ENCODE measurements at regions not wholly inside any gene's neighbourhood (a gene's known extent, or its start where the extent isn't known, plus 50 kb on each side); places are given as distances from the start of the nearest gene placed in this dataset.

DNA sequence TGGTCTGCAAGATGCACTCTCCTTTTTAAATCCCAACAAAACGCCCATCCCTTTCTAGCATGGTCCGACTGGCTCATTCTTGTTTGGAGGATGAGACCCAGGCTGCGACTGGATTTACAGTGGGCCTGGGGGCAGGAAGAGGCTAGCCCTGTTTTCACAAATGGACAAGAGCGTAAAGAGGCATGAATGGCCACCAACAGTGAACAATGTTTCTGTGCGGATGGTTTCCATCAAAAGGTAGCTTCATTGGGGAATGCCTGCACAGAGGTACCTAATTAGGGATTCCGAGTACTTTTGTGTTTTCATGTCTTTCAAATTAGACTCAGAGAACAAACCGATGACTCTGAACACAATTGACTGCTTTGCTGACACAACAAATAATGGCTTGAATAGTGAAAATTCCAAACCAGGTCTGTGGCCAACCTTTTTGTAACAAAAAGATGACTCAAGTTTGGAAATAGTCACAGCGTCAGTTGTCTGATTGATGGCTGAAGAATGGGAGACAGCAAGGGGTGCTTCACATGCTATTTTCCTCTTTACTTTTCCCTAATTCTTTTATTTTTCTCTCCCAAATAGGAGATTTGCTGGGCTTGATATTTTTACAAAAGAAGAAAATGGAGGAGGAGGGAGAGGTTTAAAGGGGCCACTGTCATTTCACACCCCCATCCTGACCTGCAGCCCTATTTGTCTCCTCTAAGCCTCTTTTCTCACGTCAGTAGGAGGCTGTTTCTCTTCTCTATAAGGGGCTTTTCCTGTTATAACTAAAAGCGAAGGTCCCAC is 208.1 kb upstream of the S1PR3 start:
- intact Hi-C loops (cut with DNase I; ENCODE audit: low total_unique reads): no loop called here
- H3K4me3 ChIP-seq: no peak overlapping the region
- no peak for TF ChIP-seq POLR2A (IDR thresholded peaks at IDR 0.05)
- H3K27ac ChIP-seq: no peak overlapping the region
- in situ Hi-C loops (cut with MboI; ENCODE audit: low pct_ligation_motif_present in 1 of 4, low pct_unique_long_range_greater_than_20kb in 1 of 4, low sequenced_read_pairs in 3 of 4): no loop called here
- no peaks in the 10 kb centered on the region for H3K36me3 ChIP-seq
- no peaks in the 10 kb centered on the region for H3K27me3 ChIP-seq
- no peaks in the 10 kb centered on the region for H3K4me1 ChIP-seq
- DNase-seq: no peak
- WGBS, 2 donors (ENCODE audit: low coverage in 1 of 2): 65 to 82% methylated on average over 5 to 10 of the region's 10 CpGs
- no peaks in the 10 kb centered on the region for H3K9me3 ChIP-seq

- in situ Hi-C loops (cut with MboI; ENCODE audit: low pct_ligation_motif_present in 1 of 4, low pct_unique_long_range_greater_than_20kb in 1 of 4, low sequenced_read_pairs in 3 of 4) (no loop called here), intact Hi-C loops (cut with DNase I; ENCODE audit: low total_unique reads) (no loop called here)
- Histone ChIP-seq H3K36me3 (no peaks in the 10 kb centered on the region), H3K4me3 (no peak overlapping the region), H3K27ac (no peak overlapping the region), H3K27me3 (no peaks in the 10 kb centered on the region), H3K9me3 (no peaks in the 10 kb centered on the region), H3K4me1 (no peaks in the 10 kb centered on the region)
- WGBS, 2 donors (ENCODE audit: low coverage in 1 of 2): 60 to 85% methylated on average over 1 to 4 of the region's 4 CpGs
- no peak for DNase-seq
- TF ChIP-seq POLR2AphosphoS5 (IDR thresholded peaks at IDR 0.05): no peak
- no peak for TF ChIP-seq EP300 (IDR thresholded peaks at IDR 0.05; ENCODE audit: low read depth)
- TF ChIP-seq, protein P1, sequence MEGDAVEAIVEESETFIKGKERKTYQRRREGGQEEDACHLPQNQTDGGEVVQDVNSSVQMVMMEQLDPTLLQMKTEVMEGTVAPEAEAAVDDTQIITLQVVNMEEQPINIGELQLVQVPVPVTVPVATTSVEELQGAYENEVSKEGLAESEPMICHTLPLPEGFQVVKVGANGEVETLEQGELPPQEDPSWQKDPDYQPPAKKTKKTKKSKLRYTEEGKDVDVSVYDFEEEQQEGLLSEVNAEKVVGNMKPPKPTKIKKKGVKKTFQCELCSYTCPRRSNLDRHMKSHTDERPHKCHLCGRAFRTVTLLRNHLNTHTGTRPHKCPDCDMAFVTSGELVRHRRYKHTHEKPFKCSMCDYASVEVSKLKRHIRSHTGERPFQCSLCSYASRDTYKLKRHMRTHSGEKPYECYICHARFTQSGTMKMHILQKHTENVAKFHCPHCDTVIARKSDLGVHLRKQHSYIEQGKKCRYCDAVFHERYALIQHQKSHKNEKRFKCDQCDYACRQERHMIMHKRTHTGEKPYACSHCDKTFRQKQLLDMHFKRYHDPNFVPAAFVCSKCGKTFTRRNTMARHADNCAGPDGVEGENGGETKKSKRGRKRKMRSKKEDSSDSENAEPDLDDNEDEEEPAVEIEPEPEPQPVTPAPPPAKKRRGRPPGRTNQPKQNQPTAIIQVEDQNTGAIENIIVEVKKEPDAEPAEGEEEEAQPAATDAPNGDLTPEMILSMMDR (IDR thresholded peaks at IDR 0.05): no peak
- no peak for TF ChIP-seq POLR2A (IDR thresholded peaks at IDR 0.05)
These were observed 207.6 kb upstream of the S1PR3 start for GRCh38 chr9:88783711-88784083.

DNA sequence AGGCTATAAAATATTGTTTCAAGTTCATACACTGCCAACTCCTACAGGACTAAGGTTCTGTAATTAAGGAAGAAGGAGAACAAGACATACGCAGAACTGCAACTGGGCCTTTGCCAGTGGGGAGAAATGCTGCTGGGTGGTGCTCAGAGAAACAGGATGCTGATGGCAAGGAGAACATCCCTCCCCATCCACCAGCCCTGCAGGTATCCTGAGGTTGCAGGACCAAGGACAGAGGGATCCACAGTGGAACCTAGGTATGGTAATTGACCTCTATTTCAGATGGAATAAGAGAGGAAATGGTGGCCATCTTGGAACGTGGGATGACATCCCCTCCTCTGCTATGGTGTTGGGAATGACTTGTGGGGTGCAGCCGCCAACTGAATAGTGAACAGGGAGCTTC is 206.3 kb upstream of the S1PR3 start:
- in situ Hi-C loops (cut with MboI; ENCODE audit: low pct_ligation_motif_present in 1 of 4, low pct_unique_long_range_greater_than_20kb in 1 of 4, low sequenced_read_pairs in 3 of 4): no loop called here
- intact Hi-C loops (cut with DNase I; ENCODE audit: low total_unique reads): no loop called here
- H3K36me3 ChIP-seq: no peaks in the 10 kb centered on the region
- no peak overlapping the region for H3K27ac ChIP-seq
- no peaks in the 10 kb centered on the region for H3K4me1 ChIP-seq
- no peaks in the 10 kb centered on the region for H3K27me3 ChIP-seq
- 78% methylated on average over 3 of the region's 3 CpGs; no CpG with 5 or more reads in 1 of the 2 donors for WGBS, 2 donors (ENCODE audit: low coverage in 1 of 2)
- H3K9me3 ChIP-seq: no peaks in the 10 kb centered on the region
- no peak overlapping the region for H3K4me3 ChIP-seq
- TF ChIP-seq EP300 (IDR thresholded peaks at IDR 0.05; ENCODE audit: low read depth) (no peak), POLR2AphosphoS5 (IDR thresholded peaks at IDR 0.05) (no peak), POLR2A (IDR thresholded peaks at IDR 0.05) (no peak)
- TF ChIP-seq, protein P1 (IDR thresholded peaks at IDR 0.05): no peak
- DNase-seq: no peak

DNA sequence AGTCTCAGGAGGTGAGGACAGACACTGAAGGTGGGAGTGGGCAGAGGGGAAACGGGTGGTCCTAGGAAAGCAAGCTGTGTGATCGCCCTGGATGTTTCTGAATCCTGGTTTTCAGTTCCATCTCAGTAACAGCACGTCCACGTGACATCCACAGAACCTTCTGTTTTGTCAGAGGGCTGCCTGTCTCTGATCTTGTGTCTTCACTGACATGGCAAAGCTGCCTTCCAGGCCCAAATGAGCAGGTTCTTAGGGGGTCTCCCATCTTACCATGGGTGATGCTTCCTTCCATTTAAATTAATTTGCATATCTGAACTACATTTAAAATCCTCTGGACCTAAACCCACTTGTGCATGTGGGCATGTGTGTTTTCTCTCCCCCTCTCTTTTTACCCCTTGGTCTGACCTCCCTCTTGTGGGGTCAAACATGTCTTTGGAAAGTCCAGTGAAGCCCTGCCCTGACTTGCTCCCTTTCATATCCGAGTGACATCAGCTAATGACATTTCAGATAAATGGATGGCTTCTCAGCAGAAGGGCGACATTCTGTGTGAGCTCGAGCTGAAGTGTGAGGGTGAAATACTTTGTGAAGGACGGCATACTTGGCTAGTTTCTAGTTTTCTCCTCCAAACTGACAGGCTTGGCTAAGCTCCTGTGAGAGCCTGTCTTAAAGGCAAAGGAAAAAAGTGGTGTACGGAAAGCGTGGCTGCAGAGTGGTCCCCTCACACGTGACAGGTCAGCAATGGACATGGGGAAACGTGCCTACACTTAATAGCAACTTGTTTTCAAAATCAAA is 204.8 kb upstream of the S1PR3 start:
- Histone ChIP-seq H3K27ac (no peak overlapping the region), H3K4me1 (no peaks in the 10 kb centered on the region), H3K27me3 (no peaks in the 10 kb centered on the region), H3K36me3 (no peaks in the 10 kb centered on the region), H3K4me3 (no peak overlapping the region), H3K9me3 (no peaks in the 10 kb centered on the region)
- no peak for DNase-seq
- in situ Hi-C loops (cut with MboI; ENCODE audit: low pct_ligation_motif_present in 1 of 4, low pct_unique_long_range_greater_than_20kb in 1 of 4, low sequenced_read_pairs in 3 of 4) (no loop called here), intact Hi-C loops (cut with DNase I; ENCODE audit: low total_unique reads) (no loop called here)
- 27 to 66% methylated on average over 6 to 12 of the region's 12 CpGs for WGBS, 2 donors (ENCODE audit: low coverage in 1 of 2)
- TF ChIP-seq POLR2AphosphoS5 (IDR thresholded peaks at IDR 0.05) (no peak), EP300 (IDR thresholded peaks at IDR 0.05; ENCODE audit: low read depth) (no peak), POLR2A (IDR thresholded peaks at IDR 0.05) (no peak)
- TF ChIP-seq, protein P1 (IDR thresholded peaks at IDR 0.05): no peak

All from transverse colon (tissue), 4 donors.